GM21515 (cell line): ENCODE measurements at regions not wholly inside any gene's neighbourhood (a gene's known extent, or its start where the extent isn't known, plus 50 kb on each side); places are given as distances from the start of the nearest gene placed in this dataset.
"Not testable (repeated sequence)": the region's sequence is repeated elsewhere in the genome, so short reads cannot be mapped to it uniquely, and the experiment has no call there.

ENCODE experiments used
- ATAC-seq: cut with Tn5 transposase; IDR thresholded peaks from one replicate; pipeline ENCODE4 v1.9.1; 2021; ENCODE audit not compliant: unreplicated experiment

DNA sequence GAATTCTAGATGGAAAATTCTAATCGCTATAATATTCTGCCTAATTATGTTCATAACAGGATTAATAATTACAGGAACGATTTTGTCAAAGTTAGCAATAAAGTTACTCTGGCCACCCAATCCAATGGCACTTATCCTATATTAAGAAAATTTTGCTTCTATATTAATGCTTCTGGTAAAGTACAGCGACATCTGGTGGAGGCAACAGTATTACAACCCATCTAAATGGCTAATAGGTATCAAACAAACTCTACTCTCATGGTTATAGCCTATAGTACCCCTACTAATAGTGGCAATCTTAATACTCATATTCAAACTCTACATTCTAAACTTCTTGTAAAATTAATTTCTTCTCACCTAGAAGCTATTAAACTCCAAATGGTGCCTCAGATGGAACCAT, 1084.7 kb upstream of the LRRTM1 start:
- no peak for ATAC-seq

DNA sequence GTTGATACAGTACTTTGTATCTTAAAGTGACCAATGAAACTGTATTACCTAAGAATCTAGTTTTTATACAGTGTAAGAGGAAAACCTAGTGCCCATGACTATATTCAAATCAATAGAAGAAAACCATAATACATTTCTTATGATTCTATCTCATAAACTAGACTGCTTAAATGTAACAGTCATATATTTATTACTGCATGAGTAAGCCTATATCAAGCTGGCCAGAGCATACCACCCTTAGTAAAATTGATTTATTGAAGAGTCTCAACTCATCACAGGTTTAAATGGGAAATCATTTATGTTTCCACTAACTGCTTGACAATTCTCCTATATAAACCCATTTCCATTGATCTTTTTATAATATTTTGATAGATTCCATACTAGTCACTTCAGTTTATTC, 1059.2 kb upstream of the LRRTM1 start:
- ATAC-seq: no peak

DNA sequence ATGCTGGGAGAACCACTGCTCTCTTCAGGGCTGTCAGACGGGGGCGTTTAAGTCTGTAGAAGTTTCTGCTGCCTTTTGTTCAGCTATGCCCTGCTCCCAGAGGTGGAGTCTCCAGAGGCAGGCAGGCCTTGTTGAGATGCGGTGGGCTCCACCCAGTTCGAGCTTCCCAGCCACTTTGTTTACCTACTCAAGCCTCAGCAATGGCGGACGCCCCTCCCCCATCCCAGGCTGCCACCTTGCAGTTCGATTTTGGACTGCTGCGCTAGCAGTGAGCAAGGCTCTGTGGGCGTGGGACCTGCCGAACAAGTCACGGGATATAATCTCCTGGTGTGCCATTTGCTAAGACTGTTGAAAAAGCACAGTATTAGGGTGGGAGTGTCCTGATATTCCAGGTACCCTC, 1057.9 kb upstream of the LRRTM1 start:
- not testable (repeated sequence) for ATAC-seq

DNA sequence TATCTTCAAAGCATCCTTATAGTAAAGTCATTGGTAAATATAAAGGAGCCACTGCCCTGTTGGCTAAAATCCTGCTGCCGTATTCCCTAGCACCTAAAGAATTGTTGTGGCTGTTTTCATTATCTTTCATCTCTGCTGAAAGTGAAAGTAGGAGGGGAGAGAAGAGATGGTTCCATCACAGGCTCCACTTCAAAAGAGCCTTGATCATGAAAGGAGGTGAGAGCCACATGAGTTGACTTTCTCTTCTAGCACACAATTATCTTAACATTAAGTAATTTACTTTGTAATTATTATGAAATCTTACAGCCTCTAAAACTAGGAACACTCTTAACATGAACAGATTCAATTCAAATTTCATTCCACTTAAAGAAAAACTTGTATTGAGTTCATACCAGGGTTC, 1050.9 kb upstream of the LRRTM1 start:
- ATAC-seq: no peak

DNA sequence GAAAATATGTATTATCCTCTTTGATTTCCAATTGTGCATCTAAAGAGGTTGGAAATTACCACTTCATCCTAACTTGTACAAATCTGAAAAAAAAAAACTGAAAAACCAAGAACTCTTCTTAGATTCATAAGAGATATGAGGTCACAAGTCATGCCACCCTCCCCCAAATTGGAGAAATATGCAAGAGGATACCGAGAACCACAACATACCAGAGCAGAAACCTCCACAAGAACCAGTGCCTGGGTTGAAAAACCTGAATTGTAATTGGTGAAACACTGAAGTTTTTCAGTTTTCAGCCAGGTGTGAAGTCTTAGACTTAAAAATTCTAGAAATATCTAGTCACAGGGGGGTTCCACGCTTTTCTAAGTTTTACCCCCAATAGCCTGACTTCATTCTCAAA, 1029.5 kb upstream of the LRRTM1 start:
- no peak for ATAC-seq

DNA sequence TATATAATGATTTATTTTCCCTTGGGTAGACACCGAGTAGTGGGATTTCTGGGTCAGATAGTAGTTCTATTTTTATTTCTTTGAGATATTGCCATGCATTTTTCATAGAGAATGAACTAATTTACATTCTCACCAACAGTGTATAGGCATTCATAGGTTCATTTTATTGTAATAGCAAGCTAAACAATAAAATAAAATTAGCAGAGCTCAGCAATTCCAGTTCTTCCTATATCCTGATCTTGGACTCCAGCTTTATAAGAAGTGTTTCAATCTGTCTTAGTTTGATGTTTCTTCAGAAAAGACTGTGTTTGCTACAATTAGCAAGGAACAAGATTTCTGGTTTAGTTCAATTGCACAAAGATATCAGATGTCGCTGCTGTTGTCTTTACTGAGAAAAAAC, 1024.4 kb upstream of the LRRTM1 start:
- ATAC-seq: no peak

DNA sequence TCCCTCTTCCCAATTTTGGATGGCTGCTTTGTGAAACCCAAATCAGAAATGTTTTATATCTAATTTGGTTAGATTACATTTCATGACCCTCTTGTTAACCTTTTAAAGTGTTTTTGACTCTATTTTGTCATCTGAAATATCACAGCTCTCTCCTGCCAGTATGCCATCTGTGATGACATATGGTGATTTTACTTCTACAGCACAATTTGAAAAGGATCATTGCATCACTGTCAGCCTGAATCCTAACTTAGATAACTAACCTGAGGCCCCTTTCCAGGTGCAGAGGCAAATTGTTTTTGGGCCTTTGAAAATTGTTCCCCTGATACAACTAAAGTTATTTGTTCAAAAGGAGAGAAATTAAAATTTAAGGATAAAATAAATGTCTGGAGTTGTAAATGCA, 1023.4 kb upstream of the LRRTM1 start:
- ATAC-seq: no peak

DNA sequence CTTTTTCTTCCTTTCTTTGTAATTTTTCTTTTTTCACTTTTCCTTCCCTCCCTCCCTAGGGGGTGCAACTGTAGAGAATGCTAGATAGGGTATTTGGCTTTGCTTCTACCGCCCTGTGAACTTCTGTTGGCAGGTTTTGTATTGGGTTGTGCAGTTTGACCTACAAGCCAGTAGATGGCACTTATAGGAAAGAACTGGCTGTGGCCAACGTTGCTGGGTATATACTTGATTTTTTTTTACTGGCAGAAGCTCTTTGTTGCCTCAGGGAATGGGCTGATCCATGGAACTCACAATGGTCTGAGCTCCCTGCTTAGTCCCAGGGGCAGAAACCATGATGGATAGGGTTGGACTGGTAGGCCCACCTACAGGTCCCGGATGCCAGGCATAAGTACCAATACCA, 1019.5 kb upstream of the LRRTM1 start:
- ATAC-seq: no peak

DNA sequence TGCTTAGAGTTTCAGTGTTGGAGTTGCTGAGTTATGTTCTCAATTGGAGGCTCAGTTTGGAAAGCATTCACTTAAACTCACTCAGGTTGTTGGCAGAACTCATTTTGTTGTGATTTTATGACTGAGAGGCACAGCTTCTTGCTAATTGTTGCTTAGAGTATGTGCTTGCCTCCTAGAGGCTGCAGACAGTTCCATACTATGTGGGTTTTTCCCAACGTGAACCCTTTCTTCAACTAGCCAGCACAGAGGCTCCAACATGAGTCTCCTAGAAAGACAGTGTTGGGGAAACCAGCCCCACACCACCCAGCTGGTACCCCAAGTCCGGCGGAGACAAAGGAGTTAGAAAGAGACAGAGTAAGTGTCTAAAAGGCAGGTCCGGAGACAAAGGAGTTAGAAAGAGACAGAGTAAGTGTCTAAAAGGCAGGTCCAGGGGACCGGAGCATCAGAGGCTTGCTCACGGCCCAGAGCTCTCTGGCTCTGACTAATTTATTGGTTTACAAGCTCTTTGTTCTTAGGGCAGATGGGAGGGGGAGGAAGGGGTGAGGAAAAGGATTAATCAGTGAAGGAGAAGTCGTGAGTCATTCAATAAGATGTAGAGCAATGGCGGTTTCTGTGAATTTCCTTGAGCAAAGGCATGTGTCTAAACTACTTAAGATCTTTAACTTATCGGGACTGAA, 999.7 kb upstream of the LRRTM1 start:
- no peak for ATAC-seq

DNA sequence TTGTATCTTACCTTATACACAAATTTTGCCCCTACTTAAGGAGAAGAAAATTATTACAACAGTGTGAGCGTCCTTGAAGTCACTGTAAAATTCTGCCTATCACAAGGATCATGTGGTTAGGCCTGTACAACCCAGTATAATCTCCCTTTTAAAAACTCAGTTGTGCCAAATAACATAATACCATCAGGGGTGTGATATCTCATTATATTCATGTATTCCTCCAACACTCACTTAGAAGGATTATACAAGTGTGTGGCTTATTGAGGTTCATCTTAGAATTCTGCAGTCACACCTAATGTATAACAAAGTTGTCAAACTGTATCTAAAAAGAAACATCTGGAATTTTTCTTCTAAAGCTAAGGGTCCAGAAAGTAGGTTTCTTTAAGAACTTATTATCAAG, 998.8 kb upstream of the LRRTM1 start:
- ATAC-seq: no peak

DNA sequence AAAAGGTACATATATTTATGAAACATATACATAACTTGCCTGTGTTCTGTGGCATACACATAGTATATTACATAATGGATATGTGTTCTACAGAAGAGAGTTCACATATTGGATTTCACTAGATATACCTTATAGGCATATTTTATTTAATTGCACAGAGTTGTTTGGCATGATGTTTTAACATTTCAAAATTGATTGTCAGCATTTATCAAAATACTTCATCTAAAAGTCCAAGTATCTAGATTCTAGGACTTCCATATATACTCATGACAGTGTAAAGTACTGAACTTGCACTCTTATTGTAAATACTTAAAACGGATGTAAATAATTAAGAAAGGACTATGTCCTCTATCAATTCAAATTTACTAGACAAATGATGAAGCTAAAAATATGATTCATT, 995.3 kb upstream of the LRRTM1 start:
- no peak for ATAC-seq

DNA sequence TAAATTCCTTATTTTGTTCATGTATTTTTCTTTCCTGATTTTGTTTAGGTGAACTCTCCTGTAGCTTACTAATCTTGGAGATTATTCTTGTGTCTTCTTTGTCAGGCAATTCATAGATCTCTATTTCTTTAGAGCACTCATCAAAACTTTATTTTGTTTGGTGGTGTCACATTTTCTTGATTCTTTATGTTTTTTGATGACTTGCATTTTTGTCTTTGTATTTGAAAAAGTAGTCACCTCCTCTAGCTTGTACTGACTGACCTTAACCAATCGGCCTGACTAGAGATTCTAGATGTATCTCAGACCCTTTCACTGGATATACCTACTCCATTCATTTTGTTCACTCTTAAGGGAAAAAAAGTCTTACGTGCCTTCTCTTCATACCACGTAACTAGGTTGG, 986.3 kb upstream of the LRRTM1 start:
- ATAC-seq: no peak

DNA sequence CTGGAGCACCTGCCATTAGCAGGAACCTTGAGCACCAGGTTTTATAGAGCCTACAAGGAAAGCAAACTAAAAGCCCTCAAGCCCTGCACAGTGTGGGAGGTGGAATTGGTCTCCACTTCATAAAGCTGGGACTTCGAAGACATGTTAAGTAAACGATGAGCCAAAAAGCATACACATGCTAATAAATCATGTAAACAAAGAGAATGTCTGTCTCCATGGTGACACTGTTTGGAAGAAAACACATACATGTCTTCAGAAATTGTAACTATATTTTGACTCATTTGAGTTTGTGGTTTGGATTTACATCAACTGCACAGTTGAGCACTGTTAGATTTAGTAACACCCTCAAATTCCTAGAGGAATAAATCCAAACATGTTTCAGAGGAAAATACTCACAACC, 978.5 kb upstream of the LRRTM1 start:
- ATAC-seq: no peak

DNA sequence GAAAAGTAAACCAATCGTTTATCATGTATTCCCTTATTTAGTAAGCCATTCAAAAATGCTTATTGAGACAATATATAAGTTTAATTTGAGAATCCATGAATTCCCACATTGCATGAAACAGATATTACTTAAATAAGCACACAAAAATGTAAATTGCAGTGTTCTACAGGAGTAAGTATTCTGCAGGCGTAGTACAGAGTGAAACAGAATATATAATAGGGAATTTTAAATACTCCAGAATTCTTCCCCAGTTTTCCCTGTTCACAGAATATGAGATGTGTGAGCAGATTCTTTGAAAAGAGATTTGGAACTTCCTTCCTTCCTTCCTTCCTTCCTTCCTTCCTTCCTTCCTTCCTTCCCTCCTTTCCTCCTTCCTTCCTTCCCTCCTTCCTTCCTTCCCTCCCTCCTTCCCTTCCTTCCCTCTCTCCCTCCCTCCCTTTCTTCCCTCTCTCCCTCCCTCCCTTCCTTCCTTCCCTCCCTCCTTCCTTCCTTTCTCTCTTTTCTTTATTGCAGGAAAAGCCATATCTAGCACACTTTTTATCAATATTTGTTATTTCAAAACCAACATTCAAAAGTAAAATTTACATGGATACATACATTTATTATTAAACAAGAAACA, 977.7 kb upstream of the LRRTM1 start:
- ATAC-seq: no peak

DNA sequence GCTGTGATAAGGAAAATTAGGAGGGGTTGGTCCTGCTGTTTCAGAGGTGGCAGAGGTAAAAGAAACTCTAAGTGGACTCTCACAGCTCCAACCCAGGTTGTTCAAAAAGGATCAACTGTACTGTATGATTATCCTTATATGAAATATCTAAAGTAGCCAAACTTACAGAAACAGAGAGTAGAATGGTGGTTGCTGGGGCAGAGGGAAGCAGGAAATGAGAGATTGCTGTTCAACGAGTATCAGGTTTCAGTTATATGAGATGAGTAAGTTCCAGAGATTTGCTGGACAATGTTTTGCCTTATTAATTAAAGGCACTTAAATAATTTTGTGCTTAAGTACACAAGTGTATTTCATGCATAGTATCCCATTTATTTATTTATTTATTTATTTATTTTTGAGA, 972.0 kb upstream of the LRRTM1 start:
- ATAC-seq: no peak

DNA sequence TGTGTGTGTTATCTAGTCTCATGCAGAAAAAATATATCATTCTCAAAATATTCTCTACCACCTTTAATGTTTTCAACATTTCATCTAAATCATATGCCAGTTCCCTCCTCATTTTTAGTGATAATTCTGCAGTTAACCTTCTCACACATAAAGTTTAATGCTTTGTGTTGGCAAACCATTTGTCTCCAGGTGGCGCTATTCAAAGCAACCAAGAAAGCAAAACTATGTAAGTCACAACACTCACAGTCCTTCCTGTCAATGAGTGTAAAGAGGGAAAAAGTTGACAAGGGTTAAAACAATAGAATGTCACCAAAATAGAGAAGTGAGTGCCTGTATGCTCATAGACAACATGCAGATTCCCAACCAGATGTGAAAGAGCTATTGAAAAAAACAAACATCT, 961.6 kb upstream of the LRRTM1 start:
- no peak for ATAC-seq

DNA sequence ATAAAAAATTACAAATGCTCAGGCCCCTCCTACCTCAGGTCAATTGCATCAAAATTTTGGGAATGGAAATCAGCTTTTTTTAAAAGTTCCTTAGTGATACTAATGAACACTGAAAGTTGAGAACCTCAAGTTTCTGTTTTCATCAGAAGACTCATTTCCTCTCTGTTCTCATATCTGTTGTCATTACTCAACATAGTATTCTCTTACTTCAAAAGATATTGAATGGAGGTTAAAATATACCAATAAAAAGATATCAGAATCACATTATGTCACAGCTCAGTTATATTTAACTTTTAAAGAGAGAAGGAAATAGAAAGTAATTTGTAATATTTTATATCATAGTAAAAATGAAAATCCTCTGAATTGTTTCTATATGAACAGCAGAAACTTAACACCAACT, 959.4 kb upstream of the LRRTM1 start:
- no peak for ATAC-seq

DNA sequence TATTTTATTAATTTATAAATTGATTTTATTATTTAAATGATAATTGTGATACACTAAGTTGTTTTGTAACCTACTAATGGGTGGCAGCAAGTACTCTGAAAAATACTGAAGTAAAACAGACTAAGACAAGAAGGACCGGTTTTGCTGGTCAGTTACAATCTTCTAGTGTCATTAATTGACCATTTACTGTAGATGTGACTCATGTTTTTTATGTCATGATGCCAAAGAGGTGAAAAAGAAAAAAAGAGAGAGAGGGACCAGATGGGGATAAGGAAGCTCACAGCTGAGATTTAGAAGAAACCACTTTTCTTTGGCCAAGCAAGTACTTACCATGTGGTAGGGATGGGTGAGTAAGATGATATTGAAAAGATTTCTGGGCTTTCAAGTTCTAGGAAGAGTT, 955.8 kb upstream of the LRRTM1 start:
- ATAC-seq: no peak

DNA sequence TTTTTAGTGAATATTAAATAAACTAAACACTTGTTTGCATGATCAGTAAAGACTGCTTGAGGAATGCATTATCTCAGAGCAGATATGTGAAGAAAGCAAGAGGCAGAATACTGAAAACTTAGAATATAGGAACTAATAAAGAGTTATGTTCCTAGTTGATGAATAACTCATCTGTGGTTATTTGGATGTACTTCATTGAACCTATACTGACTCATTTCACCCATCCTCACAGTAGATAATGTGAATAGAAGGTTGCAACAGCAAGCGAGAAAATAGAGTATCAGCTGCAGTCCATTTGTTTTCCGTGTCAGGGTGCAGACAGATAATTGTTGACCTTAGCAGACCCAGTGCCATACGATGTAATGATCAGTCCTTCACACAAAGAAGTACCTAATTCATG, 945.7 kb upstream of the LRRTM1 start:
- no peak for ATAC-seq

DNA sequence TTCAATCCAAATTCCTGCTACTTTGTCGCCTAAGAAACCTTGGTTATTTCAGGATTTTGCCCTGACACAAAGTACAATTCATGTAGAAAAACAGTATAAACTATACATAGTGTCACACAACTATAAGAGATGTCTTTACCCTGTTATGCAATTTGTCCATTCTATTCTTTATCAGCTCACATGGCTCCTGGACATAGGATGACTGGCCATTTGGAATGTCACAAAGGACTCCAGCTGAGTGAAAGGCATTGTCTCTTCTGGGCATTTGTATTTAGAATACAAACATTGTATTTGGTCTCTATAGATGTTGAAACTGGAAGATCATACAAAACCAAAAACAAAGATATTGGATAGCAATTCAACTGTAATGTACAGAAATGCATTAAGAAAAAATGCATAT, 944.6 kb upstream of the LRRTM1 start:
- no peak for ATAC-seq

DNA sequence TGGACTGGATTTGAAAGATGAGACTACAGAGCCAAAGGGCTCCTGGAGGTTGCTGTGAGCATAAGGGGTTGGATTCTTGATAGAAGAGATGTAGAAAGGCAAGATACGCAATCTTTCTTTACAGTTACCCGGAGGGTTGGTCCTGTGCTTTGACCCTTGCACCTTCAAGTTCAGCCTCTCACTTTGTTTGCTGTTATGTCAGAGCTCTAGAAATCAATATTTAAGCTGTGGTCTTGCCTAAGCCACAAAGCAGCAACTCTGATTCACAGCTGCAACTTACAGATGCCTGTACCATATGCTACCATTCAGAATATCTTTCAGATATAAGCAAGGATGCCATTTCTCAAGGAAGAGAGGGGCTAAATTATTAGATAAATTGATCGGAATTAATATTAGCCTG, 943.1 kb upstream of the LRRTM1 start:
- ATAC-seq: no peak

DNA sequence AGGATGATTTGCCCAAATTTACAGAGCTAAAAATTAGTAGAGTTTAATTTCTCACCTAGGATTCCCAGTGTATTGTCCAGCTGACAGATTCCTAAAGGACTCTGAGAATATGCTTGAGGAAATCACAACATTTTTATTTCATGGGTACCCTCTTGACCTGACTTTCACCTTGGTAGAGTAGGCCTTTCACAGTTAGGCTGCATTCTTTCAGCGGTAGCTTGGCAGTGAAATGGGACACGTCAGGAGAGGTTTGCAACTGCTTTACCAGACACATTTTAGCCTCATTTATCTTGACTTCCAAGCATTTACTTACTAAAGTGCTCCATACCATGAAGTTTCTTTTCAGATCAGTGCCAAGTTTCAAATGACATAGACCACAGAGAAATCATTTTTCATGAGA, 937.9 kb upstream of the LRRTM1 start:
- no peak for ATAC-seq

DNA sequence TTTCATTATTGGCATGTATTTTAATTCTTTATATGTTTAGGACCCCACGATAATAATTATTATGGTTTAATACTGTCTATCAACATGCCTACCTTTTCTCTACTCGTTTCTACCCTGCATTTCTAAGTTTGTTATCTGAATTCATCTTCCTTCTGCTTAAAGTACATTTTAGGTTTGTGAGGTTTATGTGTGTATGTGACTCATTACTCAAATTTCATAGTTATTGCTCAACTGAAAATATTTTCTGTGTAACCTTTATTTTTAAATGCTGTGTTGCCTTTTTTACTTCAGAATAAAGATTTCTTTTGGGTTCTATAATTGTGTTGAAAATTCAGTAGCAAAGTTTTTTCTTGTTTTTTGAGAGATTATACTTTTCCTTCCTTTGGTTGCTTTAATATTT, 933.9 kb upstream of the LRRTM1 start:
- ATAC-seq: no peak
